HepG2 (cell line): ENCODE measurements at regions not wholly inside any gene's neighbourhood (a gene's known extent, or its start where the extent isn't known, plus 50 kb on each side); places are given as distances from the start of the nearest gene placed in this dataset.

ENCODE experiments used
- CEBPZ ChIP-seq: IDR thresholded peaks from 2 replicates; pipeline ENCODE4 v1.6.1; 2012; ENCODE audit warnings: low read length, improper control_type of control experiment
- DR1 ChIP-seq: sonication (generic); formaldehyde crosslinking; IDR thresholded peaks from 2 replicates; pipeline ENCODE4 v1.8.0; 2021; ENCODE audit warnings: mild to moderate bottlenecking, missing genetic modification reagents, inconsistent platforms
- GLI4 ChIP-seq: sonication (generic); formaldehyde crosslinking; IDR thresholded peaks from 2 replicates; pipeline ENCODE4 v1.5.1; 2020; ENCODE audit warnings: missing genetic modification reagents, mild to moderate bottlenecking, moderate library complexity, borderline replicate concordance
- HNRNPK ChIP-seq: fragments of 200-400 bp; formaldehyde crosslinking; IDR thresholded peaks from 2 replicates; pipeline ENCODE4 v1.6.1; 2018; ENCODE audit warnings: low read length, low read depth, moderate library complexity, mild to moderate bottlenecking; ENCODE audit not compliant: poor library complexity, severe bottlenecking
- HOXD1 ChIP-seq: sonication (generic); formaldehyde crosslinking; IDR thresholded peaks from 2 replicates; pipeline ENCODE4 v1.5.0; 2020; ENCODE audit warnings: missing genetic modification reagents
- KLF9 ChIP-seq: IDR thresholded peaks from 2 replicates; pipeline ENCODE4 v1.6.1; 2016; ENCODE audit warnings: low read depth
- LCORL ChIP-seq, 2 experiments: fragments of 450-650 bp in 1 of 2; sonication (generic) in 1 of 2; formaldehyde crosslinking in 1 of 2; IDR thresholded peaks; 2 replicates each; pipeline versions ENCODE4 v1.5.0 to v1.6.1; 2017 to 2020; ENCODE audit warnings: antibody characterized with exemption in 1 of 2, missing genetic modification reagents in 1 of 2
- MTA3 ChIP-seq: sonication (generic); formaldehyde crosslinking; IDR thresholded peaks from 2 replicates; pipeline ENCODE4 v1.4.0; 2020; ENCODE audit warnings: missing genetic modification reagents
- NAIF1 ChIP-seq: sonication (generic); formaldehyde crosslinking; IDR thresholded peaks from 2 replicates; pipeline ENCODE4 v1.5.0; 2020; ENCODE audit warnings: mild to moderate bottlenecking, missing genetic modification reagents, borderline replicate concordance
- PHF21A ChIP-seq: sonication (generic); formaldehyde crosslinking; IDR thresholded peaks from 2 replicates; pipeline ENCODE4 v1.5.0; 2020; ENCODE audit warnings: mild to moderate bottlenecking, missing genetic modification reagents
- RBM39 ChIP-seq: fragments of 200-400 bp; formaldehyde crosslinking; IDR thresholded peaks from one replicate; pipeline ENCODE4 v1.6.1; 2018; ENCODE audit warnings: antibody characterized with exemption, mild to moderate bottlenecking, low read depth, low read length; ENCODE audit not compliant: poor library complexity, severe bottlenecking
- REPIN1 ChIP-seq: sonication (generic); formaldehyde crosslinking; IDR thresholded peaks from 2 replicates; pipeline ENCODE4 v1.8.0; 2022; ENCODE audit warnings: missing genetic modification reagents, low read depth, mild to moderate bottlenecking, borderline replicate concordance
- SMARCE1 ChIP-seq: fragments of 450-650 bp; IDR thresholded peaks from 2 replicates; pipeline ENCODE4 v1.6.1; 2017; ENCODE audit warnings: borderline replicate concordance
- SRF ChIP-seq: IDR thresholded peaks from 2 replicates; pipeline ENCODE4 v1.6.1; 2011; ENCODE audit warnings: mild to moderate bottlenecking, low read depth, low read length, moderate library complexity
- U2AF2 ChIP-seq: fragments of 200-400 bp; formaldehyde crosslinking; IDR thresholded peaks from 2 replicates; pipeline ENCODE4 v1.6.1; 2017; ENCODE audit warnings: low read depth, mild to moderate bottlenecking, low read length
- ZBTB49 ChIP-seq: sonication (generic); formaldehyde crosslinking; IDR thresholded peaks from 2 replicates; pipeline ENCODE4 v1.4.0; 2020; ENCODE audit warnings: missing genetic modification reagents, borderline replicate concordance
- ZFX ChIP-seq: sonication (generic); formaldehyde crosslinking; IDR thresholded peaks from 2 replicates; pipeline ENCODE4 v1.4.0; 2020; ENCODE audit warnings: mild to moderate bottlenecking, low read depth, missing genetic modification reagents, moderate library complexity
- ZNF30 ChIP-seq: sonication (generic); formaldehyde crosslinking; IDR thresholded peaks from 2 replicates; pipeline ENCODE4 v1.5.0; 2020; ENCODE audit warnings: mild to moderate bottlenecking, missing genetic modification reagents
- ZNF501 ChIP-seq: sonication (generic); formaldehyde crosslinking; IDR thresholded peaks from 2 replicates; pipeline ENCODE4 v1.5.1; 2020; ENCODE audit warnings: mild to moderate bottlenecking, moderate library complexity, missing genetic modification reagents
- ZNF607 ChIP-seq: sonication (generic); formaldehyde crosslinking; IDR thresholded peaks from 2 replicates; pipeline ENCODE4 v1.5.1; 2020; ENCODE audit warnings: missing genetic modification reagents, mild to moderate bottlenecking, borderline replicate concordance
- TF ChIP-seq, protein P1 (sequence below): sonication (generic); formaldehyde crosslinking; IDR thresholded peaks from 2 replicates; pipeline ENCODE4 v1.5.0; 2020; ENCODE audit warnings: mild to moderate bottlenecking, missing genetic modification reagents
- TF ChIP-seq, protein P2 (sequence below): sonication (generic); formaldehyde crosslinking; IDR thresholded peaks from 2 replicates; pipeline ENCODE4 v1.4.0; 2020; ENCODE audit warnings: mild to moderate bottlenecking, low read depth, missing genetic modification reagents

DNA sequence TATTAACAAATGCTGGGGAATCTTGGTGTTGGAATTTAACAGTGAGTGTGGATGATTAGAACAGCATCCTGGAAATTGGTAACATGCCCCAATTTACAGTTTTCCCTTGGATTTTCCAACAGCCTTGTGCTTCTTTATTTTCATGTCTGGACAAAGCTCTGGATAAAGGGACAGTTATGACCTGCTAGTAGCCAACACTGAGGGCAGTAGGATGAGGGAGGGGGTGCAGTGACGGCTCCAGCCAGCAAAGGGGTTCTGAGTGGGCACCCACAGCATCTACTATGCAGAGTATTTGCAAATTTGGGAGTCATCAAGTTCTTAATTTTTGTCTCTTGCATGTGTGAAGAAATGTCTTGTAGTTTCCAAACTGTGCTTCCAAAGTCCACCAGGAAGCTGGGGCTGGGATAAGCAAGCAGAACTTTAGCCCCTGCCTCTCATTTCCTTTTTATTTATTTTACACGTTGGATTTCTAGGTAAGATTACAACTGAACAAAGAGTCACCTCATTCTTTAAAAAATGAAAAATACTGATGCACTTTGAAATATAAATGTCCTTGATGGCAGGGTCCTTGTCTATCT, 63.0 kb upstream of the SELENOP start (continued):
- TF ChIP-seq ZBTB49 (no peak), DR1 (no peak), NAIF1 (CRISPR knock-in tag) (peak; percentile 33; the same call in 1 of the 2 replicates), LCORL (IDR thresholded peaks at IDR 0.05) (peak; percentile 67; the same call in 1 of the 2 replicates), LCORL (CRISPR knock-in tag; IDR thresholded peaks at IDR 0.05) (peak; percentile 90), MTA3 (no peak), HOXD1 (CRISPR knock-in tag) (no peak), REPIN1 (CRISPR knock-in tag) (0 out of 2 replicates have a peak, but pooled peaks have one; percentile 31), GLI4 (CRISPR knock-in tag) (no peak; the same call in 1 of the 2 replicates), KLF9 (CRISPR knock-in tag) (no peak), PHF21A (CRISPR knock-in tag) (no peak; the same call in 1 of the 2 replicates), RBM39 (no peak), U2AF2 (no peak), ZNF501 (no peak), HNRNPK (no peak), SRF (no peak), ZNF607 (CRISPR knock-in tag) (no peak; the same call in 1 of the 2 replicates), ZNF30 (CRISPR knock-in tag) (no peak), CEBPZ (no peak), ZFX (CRISPR knock-in tag) (no peak), SMARCE1 (no peak)
- TF ChIP-seq, protein P1, sequence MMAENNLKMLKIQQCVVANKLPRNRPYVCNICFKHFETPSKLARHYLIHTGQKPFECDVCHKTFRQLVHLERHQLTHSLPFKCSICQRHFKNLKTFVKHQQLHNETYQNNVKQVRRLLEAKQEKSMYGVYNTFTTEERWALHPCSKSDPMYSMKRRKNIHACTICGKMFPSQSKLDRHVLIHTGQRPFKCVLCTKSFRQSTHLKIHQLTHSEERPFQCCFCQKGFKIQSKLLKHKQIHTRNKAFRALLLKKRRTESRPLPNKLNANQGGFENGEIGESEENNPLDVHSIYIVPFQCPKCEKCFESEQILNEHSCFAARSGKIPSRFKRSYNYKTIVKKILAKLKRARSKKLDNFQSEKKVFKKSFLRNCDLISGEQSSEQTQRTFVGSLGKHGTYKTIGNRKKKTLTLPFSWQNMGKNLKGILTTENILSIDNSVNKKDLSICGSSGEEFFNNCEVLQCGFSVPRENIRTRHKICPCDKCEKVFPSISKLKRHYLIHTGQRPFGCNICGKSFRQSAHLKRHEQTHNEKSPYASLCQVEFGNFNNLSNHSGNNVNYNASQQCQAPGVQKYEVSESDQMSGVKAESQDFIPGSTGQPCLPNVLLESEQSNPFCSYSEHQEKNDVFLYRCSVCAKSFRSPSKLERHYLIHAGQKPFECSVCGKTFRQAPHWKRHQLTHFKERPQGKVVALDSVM (CRISPR knock-in tag) = no peak
- TF ChIP-seq, protein P2, sequence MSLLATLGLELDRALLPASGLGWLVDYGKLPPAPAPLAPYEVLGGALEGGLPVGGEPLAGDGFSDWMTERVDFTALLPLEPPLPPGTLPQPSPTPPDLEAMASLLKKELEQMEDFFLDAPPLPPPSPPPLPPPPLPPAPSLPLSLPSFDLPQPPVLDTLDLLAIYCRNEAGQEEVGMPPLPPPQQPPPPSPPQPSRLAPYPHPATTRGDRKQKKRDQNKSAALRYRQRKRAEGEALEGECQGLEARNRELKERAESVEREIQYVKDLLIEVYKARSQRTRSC (CRISPR knock-in tag) = no peak
